CD14-positive monocyte (primary cell): ENCODE measurements at regions not wholly inside any gene's neighbourhood (a gene's known extent, or its start where the extent isn't known, plus 50 kb on each side); places are given as distances from the start of the nearest gene placed in this dataset.

Source experiments
- DNase-seq, 3 donors: peaks; one replicate each; pipeline ENCODE4 v3.0.0-alpha.2; 2011 to 2022
- H2AFZ ChIP-seq: 2 replicates; pipeline ENCODE4 v1.6.0; 2012; ENCODE audit warnings: mild to moderate bottlenecking, low read depth, low read length, inconsistent platforms; ENCODE audit not compliant: insufficient read depth, poor library complexity, severe bottlenecking
- H3K27ac ChIP-seq, 2 donors: 1 replicate in 1 of 2; 2 replicates in 1 of 2; pipeline ENCODE4 v1.5.1; 2012 to 2013; ENCODE audit warnings: low read length in 2 of 2, control low read depth in 1 of 2, inconsistent platforms in 1 of 2, low read depth in 1 of 2, mild to moderate bottlenecking in 1 of 2
- H3K27me3 ChIP-seq, 2 donors: one replicate each; pipeline versions ENCODE4 v1.6.0 to v1.6.1; 2011 to 2013; ENCODE audit warnings: low read length in 2 of 2; ENCODE audit not compliant: control insufficient read depth in 2 of 2, insufficient read depth in 2 of 2
- H3K36me3 ChIP-seq, 2 donors: replicated peaks in 1 of 2; 1 replicate in 1 of 2; 2 replicates in 1 of 2; pipeline versions ENCODE4 v1.5.1 to v1.6.1; 2012 to 2013; ENCODE audit warnings: low read length in 2 of 2, control low read depth in 1 of 2, inconsistent platforms in 1 of 2, mild to moderate bottlenecking in 1 of 2; ENCODE audit not compliant: insufficient read depth in 2 of 2, control insufficient read depth in 1 of 2
- H3K4me1 ChIP-seq, 2 donors: 1 replicate in 1 of 2; 2 replicates in 1 of 2; pipeline versions ENCODE4 v1.5.1 to v1.6.1; 2012 to 2013; ENCODE audit warnings: low read length in 2 of 2, control low read depth in 1 of 2, inconsistent platforms in 1 of 2, mild to moderate bottlenecking in 1 of 2, moderate library complexity in 1 of 2; ENCODE audit not compliant: insufficient read depth in 2 of 2, control insufficient read depth in 1 of 2
- H3K4me2 ChIP-seq: replicated peaks from 2 replicates; pipeline ENCODE3; 2012; ENCODE audit warnings: low read length, moderate library complexity, mild to moderate bottlenecking; ENCODE audit not compliant: poor library complexity, severe bottlenecking; ENCODE audit errors: extremely low read depth
- H3K4me3 ChIP-seq, 3 experiments: fragments of 200-600 bp in 1 of 3; sonication (generic) in 1 of 3; replicated peaks in 1 of 3; 1 replicate in 2 of 3; 2 replicates in 1 of 3; pipeline ENCODE4 v1.5.1; 2011 to 2013; ENCODE audit warnings: low read length in 3 of 3, mild to moderate bottlenecking in 3 of 3, control low read depth in 2 of 3, low read depth in 2 of 3, inconsistent platforms in 1 of 3, moderate library complexity in 1 of 3
- H3K79me2 ChIP-seq: 2 replicates; pipeline ENCODE4 v1.6.0; 2012; ENCODE audit warnings: mild to moderate bottlenecking, control low read depth, inconsistent platforms, low read length, moderate library complexity; ENCODE audit not compliant: insufficient read depth
- H3K9ac ChIP-seq: 2 replicates; pipeline ENCODE4 v1.6.0; 2017; ENCODE audit warnings: low read length, mild to moderate bottlenecking; ENCODE audit not compliant: insufficient read depth, poor library complexity, severe bottlenecking
- H3K9me3 ChIP-seq, 2 donors: replicated peaks in 1 of 2; 1 replicate in 1 of 2; 2 replicates in 1 of 2; pipeline versions ENCODE4 v1.5.1 to v1.6.1; 2012 to 2013; ENCODE audit warnings: low read length in 2 of 2, control low read depth in 1 of 2; ENCODE audit not compliant: control insufficient read depth in 1 of 2, insufficient read depth in 1 of 2
- H4K20me1 ChIP-seq: 2 replicates; pipeline ENCODE4 v1.6.0; 2012; ENCODE audit warnings: mild to moderate bottlenecking, low read length, control low read depth, moderate library complexity; ENCODE audit not compliant: insufficient read depth
- H3K27ac Mint-ChIP-seq, 7 donors: one replicate each; pipeline ENCODE4 v1.8.0; 2020; ENCODE audit warnings: mild to moderate bottlenecking in 7 of 7, mixed read lengths in 7 of 7, moderate library complexity in 6 of 7, inconsistent platforms in 2 of 7
- H3K27me3 Mint-ChIP-seq, 3 donors: one replicate each; pipeline ENCODE4 v1.8.0; 2021 to 2022; ENCODE audit warnings: low read depth in 3 of 3, mild to moderate bottlenecking in 3 of 3, mixed read lengths in 3 of 3, moderate library complexity in 3 of 3, inconsistent platforms in 1 of 3
- H3K36me3 Mint-ChIP-seq, 2 donors: one replicate each; pipeline ENCODE4 v1.8.0; 2020; ENCODE audit warnings: mixed read lengths in 2 of 2, inconsistent platforms in 1 of 2, mild to moderate bottlenecking in 1 of 2
- H3K4me1 Mint-ChIP-seq: one replicate; pipeline ENCODE4 v1.8.0; 2020; ENCODE audit warnings: mild to moderate bottlenecking, mixed read lengths
- H3K4me3 Mint-ChIP-seq, 2 donors: one replicate each; pipeline ENCODE4 v1.8.0; 2020; ENCODE audit warnings: mild to moderate bottlenecking in 2 of 2, mixed read lengths in 2 of 2, moderate library complexity in 1 of 2
- H3K9me3 Mint-ChIP-seq, 7 donors: one replicate each; pipeline ENCODE4 v1.8.0; 2020 to 2022; ENCODE audit warnings: mixed read lengths in 7 of 7, mild to moderate bottlenecking in 6 of 7, moderate library complexity in 6 of 7, inconsistent platforms in 2 of 7
- WGBS: methylation state at CpG from one replicate; pipeline ENCODE4 v1.1.5; 2013; ENCODE audit warnings: missing lambda C conversion rate; ENCODE audit not compliant: insufficient coverage; 5-methylcytosine and 5-hydroxymethylcytosine counted together
- intact Hi-C, 2 donors: fragments of 100-400 bp; cut with micrococcal nuclease; formaldehyde crosslinking; loops; one replicate each; pipeline versions ENCODE4 v1.15.0 to v1.15.1; 2023
- TF ChIP-seq, protein P1 (sequence below): fragments of 200-600 bp; IDR thresholded peaks from one replicate; pipeline ENCODE4 v1.8.0; 2022; ENCODE audit warnings: antibody characterized with exemption, mild to moderate bottlenecking

DNA sequence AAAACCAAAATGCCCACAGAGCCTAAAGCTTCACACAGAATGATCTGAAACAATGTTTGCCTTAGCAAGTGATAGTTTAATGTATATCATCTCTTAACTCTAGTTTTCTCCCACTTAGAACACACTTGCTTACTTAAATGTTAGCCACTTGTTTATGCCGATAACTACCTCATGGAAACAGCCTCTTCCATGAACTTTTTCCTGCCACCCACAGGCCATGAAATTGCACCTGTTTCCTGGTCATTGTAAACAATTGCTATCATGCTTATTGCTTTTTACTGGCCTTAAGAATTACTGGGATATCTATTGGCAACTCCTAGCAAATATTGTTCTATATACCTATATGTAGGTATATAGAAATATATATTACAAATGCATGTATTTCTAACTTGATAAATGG lies 231.1 kb downstream of the HDGFL1 start:
- peaks cover 0 to 3% (median 0%) of the 10 kb centered on the region in 3 donors for H3K27me3 Mint-ChIP-seq
- no peak for DNase-seq
- H3K27ac Mint-ChIP-seq, result no peak overlapping the region
- peaks cover 2 to 14% (median 6%) of the 10 kb centered on the region in 7 donors for H3K9me3 Mint-ChIP-seq
- 86% methylated on average over 1 of the region's 1 CpG for WGBS
- Histone ChIP-seq H3K27me3 (no peaks in the 10 kb centered on the region), H3K36me3 (no peaks in the 10 kb centered on the region), H2AFZ (no peak overlapping the region), H3K9ac (no peak overlapping the region), H4K20me1 (no peaks in the 10 kb centered on the region), H3K4me1 (no peaks in the 10 kb centered on the region), H3K27ac (no peak overlapping the region), H3K4me2 (no peak overlapping the region), H3K79me2 (no peaks in the 10 kb centered on the region), H3K9me3 (peaks cover 0 to 1% of the 10 kb centered on the region in 2 donors), H3K4me3 (no peak overlapping the region)
- intact Hi-C loops, result no loop called here
- no peaks in the 10 kb centered on the region for H3K36me3 Mint-ChIP-seq
- TF ChIP-seq, protein P1, sequence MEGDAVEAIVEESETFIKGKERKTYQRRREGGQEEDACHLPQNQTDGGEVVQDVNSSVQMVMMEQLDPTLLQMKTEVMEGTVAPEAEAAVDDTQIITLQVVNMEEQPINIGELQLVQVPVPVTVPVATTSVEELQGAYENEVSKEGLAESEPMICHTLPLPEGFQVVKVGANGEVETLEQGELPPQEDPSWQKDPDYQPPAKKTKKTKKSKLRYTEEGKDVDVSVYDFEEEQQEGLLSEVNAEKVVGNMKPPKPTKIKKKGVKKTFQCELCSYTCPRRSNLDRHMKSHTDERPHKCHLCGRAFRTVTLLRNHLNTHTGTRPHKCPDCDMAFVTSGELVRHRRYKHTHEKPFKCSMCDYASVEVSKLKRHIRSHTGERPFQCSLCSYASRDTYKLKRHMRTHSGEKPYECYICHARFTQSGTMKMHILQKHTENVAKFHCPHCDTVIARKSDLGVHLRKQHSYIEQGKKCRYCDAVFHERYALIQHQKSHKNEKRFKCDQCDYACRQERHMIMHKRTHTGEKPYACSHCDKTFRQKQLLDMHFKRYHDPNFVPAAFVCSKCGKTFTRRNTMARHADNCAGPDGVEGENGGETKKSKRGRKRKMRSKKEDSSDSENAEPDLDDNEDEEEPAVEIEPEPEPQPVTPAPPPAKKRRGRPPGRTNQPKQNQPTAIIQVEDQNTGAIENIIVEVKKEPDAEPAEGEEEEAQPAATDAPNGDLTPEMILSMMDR, result no peak
- no peak overlapping the region for H3K4me3 Mint-ChIP-seq
- H3K4me1 Mint-ChIP-seq, result no peaks in the 10 kb centered on the region

DNA sequence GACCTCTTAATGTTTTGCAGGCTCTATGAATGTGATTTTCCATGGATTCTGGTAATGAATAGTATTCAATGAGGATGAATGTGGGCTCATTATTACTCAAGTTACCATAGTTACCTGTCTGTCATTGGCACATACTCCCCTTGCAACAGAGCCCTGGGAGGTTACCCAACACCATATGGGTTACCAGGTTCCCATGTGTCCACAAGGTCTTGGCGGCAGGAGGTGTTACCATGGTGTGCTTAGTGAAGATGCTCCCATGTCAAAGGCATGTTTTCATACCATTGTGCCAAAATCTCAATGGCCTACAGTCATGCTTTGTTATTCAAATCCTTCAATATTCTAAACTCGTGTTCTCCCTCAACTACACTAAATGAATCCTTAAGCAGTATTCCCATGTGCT lies 232.5 kb downstream of the HDGFL1 start:
- H3K27ac ChIP-seq, result no peak overlapping the region
- H3K9me3 Mint-ChIP-seq, result peaks cover 0 to 9% (median 4%) of the 10 kb centered on the region in 7 donors
- no CpG with 5 or more reads among the region's 2 CpGs for whole genome bisulfite sequencing
- TF ChIP-seq, protein P1, result no peak
- H3K9ac ChIP-seq, result no peak overlapping the region
- DNase-seq, result no peak
- no peak overlapping the region for H3K27ac Mint-ChIP-seq
- intact Hi-C loops, result no loop called here
- no peaks in the 10 kb centered on the region for H3K36me3 Mint-ChIP-seq
- no peak overlapping the region for H2AFZ ChIP-seq
- H3K27me3 Mint-ChIP-seq, result peaks cover 0 to 5% (median 0%) of the 10 kb centered on the region in 3 donors
- H4K20me1 ChIP-seq, result no peaks in the 10 kb centered on the region
- no peaks in the 10 kb centered on the region for H3K9me3 ChIP-seq
- H3K27me3 ChIP-seq, result no peaks in the 10 kb centered on the region
- H3K4me1 Mint-ChIP-seq, result no peaks in the 10 kb centered on the region
- no peak overlapping the region for H3K4me2 ChIP-seq
- no peak overlapping the region for H3K4me3 Mint-ChIP-seq
- no peaks in the 10 kb centered on the region for H3K36me3 ChIP-seq
- H3K4me1 ChIP-seq, result no peaks in the 10 kb centered on the region
- H3K4me3 ChIP-seq, result no peak overlapping the region
- no peaks in the 10 kb centered on the region for H3K79me2 ChIP-seq
